ENCODE measurements at regions not wholly inside any gene's neighbourhood (a gene's known extent, or its start where the extent isn't known, plus 50 kb on each side); places are given as distances from the start of the nearest gene placed in this dataset.

- no peak for DNase-seq
Observed at GRCh38 chr10:108454793-108455192, 1290.3 kb upstream of the SORCS1 start.

DNA sequence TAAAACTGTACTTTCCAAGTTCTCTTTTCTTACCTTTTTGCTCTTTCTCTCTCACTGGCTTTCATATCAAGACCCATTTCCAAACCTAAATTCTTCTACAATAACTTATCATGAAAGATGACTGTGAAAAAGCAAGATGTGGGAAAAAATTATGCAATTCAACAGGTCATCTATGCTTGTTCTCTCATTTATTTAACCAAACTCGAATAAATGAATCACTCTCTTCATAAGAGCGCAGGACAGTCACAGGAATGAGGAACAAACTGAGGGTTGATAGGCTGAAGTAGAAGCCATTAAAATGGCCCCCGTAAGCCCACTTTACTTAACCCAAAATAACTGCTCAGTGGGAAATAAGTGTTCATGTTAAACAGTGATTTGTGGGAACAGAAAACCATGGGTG is 1289.7 kb upstream of the SORCS1 start:
- DNase-seq, result no peak

- DNase-seq, result no peak
Observed at GRCh38 chr10:108453166-108453565, 1288.7 kb upstream of the SORCS1 start.

DNA sequence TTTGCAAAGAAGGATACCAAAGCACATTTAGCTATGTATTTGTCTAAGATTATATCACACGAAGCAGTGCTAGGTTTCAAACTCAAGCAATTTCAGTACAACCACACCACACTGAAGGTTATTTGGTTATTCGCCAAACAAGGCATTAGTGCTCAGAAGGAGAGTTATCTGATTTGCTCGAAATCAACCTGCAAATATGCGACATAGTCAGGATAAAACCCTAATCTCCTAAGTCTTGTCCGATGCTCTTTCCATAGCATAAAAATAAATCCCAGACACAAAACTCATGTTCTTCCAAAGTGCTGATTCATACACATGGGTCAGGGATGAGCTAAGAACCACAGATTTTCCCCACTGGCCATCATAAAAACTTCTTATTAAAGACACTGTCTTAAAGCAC is 1288.0 kb upstream of the SORCS1 start:
- no peak for DNase-seq

DNA sequence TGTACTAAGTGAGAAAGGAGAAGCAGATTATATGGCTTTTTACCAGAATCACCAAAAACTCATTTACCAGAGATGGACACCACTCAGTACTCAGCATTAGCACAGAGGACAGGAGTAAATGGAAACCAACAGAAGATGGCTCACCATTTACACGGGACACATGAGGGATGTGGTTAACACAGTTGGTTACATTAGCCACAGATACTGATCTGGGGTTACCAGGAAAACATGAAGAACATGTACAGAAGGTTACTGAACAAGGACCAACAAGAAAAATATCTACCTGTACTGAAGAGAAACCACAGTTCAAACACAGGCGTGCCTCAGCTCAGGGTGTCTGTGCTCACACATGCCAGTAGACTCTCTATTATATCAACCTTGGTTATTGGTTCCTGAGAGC is 1285.8 kb upstream of the SORCS1 start:
- DNase-seq, result no peak

DNA sequence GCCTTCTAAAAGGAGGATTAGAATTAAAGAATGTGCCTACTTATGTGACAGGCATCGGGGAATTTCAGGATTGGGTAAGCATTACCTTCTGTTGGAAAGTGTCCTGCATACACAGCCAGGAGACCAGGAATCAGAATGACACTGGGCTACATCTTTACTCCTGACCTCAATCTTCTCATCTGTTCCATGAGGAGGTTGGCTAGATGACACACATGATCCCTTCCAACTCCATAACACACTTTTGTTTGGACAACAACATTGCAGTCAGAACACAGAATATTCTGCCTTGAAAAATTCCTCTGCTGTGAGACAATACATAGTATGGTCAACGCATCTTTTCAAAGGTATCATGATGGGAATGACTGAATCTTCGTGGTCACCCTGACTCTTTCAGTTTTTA is 1281.2 kb upstream of the SORCS1 start:
- DNase-seq, result no peak

- no peak for DNase-seq
Observed at GRCh38 chr10:108443636-108444035, 1279.1 kb upstream of the SORCS1 start.

DNA sequence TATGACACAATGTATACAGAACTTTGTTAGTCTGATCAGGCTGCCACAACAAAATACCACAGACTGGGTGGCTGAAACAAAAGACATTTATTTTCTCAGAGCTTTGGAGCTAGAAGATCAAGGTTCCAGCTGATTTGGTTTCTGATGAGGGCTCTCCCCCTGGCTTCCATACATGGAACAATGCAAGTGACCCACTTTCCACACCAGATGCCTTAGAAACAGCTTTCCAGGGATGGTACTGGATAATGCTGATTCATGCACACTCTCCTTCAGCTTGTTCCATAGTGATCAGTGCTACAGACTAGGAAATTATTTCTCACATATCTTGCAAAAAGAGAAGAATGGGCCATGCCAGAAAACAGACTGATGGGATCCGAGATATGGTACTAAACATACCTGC is 1274.9 kb upstream of the SORCS1 start:
- no peak for DNase-seq

DNA sequence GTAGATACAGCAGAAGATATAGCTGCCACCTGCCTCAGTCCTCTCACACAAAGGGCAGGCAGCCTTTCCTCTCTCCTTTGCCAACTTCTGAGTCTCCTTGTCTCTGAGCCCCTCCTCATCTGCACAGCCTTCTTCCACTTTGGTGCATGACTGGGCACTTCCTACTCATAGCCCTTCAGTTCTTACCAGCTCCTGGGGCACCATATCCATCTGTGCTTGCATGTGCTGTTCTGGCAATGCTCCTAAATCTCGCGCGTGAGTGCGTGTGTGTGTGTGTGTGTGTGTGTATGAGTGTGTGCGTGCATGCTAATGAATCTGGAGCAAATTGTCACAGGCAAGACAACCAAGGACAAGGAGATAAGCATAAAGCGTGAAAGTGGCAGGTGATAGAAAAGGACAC is 1271.6 kb upstream of the SORCS1 start:
- no peak for DNase-seq

- no peak for DNase-seq
Observed at GRCh38 chr10:108434559-108435252, 1270.2 kb upstream of the SORCS1 start.

- no peak for DNase-seq
Observed at GRCh38 chr10:108427146-108427545, 1262.6 kb upstream of the SORCS1 start.

DNA sequence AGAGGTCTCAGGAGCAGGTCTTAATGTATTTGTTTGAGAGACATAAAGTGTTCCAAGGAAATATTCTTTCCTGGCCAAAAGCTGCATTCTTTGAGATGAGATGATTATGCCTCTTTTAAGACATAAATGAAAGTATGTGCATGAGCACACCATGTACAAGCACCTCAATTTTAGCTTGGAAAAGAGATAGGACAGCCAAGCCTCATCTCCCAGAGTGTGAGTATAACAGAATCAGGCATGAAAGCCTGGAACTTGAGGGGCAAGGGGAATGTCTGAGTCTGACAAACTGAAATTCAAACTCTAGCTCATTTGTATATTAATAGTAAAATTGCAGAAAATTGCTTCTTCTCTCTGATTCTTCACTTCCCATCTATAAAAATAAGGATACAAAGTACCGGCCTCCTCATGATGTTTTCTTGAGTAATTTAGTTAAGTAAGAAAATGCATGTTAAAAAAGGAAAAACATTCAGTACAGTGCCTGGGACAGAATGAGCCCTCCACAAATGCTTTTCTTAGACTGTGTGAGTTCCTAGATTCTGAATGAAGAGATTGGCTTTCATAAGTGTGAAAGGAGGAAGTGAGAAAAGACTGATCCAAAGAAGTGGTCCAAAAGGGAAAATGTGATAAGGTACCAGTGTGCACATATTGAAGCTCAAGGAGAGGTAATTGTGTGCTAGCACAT is 1260.9 kb upstream of the SORCS1 start:
- DNase-seq, result no peak

- DNase-seq, result no peak
Observed at GRCh38 chr10:108424656-108425055, 1260.2 kb upstream of the SORCS1 start.

DNA sequence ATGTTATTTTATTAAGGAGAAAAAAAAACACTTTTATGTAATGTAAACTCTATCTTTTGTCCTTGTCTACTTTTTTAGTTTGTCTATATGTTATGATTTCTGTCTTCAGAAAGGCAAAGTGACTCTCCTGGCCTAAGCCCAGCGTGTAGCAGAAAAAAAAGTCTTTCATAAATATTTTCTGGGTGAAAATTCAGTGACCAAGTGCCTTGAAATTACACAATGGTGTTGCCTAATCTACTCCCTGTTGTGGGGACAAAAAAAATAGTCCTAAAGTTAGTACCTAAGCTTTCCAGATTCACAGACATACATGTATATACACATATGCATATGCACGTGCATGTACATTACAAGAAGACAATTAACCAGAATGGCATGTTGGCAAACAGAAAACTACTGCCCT is 1257.8 kb upstream of the SORCS1 start:
- DNase-seq, result no peak

DNA sequence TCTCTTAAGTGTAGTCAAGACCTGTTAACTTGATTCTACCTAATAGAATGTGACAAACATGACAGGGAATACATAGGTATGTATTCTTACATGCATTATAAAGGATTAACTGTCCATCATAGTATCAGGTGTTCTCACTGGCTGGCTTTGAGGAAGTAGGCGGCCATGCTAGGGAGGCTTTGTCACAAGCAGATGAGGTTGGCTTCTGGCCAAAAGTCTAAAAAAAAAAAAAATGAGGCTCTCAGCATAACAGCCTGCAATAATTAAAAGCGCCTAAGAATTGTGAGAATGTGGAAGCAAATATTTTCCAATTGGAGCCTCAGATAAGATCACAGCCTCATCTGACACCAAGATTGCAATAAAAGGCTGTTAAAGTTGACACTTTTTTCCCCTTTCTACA is 1256.8 kb upstream of the SORCS1 start:
- DNase-seq, result no peak

- no peak for DNase-seq
Observed at GRCh38 chr10:108413954-108414353, 1249.4 kb upstream of the SORCS1 start.

- no peak for DNase-seq
Observed at GRCh38 chr10:108412323-108412722, 1247.8 kb upstream of the SORCS1 start.

DNA sequence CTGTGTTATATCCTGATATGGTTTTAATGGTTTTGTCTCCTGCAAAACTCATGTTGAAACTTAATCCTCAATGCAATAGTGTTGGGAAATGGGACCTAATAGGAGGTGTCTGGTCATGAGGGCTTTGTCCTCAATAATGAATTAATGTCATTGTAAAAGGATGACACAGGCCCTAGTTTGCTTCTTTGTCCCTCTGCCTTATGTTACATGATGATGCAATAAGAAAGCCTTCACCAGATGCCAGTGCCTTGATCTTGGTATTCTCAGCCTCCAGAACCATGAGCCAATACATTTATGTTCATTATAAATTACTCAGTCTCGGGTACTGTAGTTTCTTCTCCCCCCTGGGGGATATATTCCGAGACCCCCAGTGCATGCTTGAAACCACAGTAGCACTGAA is 1247.4 kb upstream of the SORCS1 start:
- DNase-seq, result no peak

DNA sequence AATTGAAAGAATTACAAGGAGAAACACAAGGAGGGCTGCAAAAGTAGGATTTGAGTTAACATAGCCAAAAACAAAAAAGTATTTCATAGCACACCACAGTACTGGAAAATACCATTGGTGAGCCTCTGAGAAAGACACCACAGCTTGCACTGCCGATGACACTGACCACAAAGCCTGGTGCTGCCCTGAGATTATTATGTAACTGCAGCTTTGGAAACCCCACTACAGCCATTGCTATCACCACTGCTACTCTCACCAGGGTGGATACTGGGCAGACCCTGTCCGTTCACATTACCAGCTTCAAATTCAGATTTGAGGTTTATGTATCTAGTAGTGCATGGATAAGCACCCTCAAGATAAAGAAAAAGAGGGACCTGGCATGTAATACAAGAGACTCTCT is 1246.7 kb upstream of the SORCS1 start:
- DNase-seq, result no peak

GRCh38 chr10:108410236-108410635 is 1245.7 kb upstream of the SORCS1 start:
- no peak for DNase-seq

DNA sequence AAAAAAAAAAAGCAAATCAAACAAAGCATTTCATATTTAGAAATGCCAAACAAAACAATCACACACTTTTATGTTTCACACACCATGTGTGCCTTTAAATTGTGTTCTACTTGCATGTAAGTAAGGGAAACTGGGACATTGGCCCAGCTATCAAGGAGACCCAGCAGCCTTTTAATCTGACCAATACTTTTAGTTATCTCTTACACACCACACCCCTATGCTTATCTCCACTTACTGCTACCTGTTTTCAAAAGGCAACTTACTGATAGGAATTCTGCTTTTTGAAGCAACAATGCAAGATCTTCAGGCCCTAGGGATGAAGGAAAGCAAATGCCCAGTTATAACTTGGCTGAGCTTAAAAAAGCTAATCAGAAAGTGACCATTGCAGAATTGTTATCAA is 1244.8 kb upstream of the SORCS1 start:
- DNase-seq, result no peak

DNA sequence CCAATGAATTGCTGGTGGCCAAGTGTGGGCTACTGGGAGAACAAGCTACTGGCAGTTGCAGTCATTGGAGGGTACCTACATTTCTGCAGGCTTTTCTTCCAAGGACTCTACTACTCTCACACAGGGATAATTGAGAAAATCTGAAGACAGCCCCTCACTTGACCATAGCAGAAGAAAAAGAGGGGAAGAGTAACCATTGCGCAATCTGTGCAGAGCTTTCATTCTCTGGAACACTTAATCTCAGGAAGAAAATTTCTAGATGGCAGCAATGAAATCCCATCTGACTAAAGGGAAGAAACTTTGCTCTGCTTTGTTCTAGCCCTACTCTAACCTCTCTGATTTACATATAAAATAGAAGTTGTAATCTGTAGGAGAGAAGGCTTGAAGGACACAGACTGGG is 1239.6 kb upstream of the SORCS1 start:
- DNase-seq, result no peak

- no peak for DNase-seq
Observed at GRCh38 chr10:108399465-108399864, 1235.0 kb upstream of the SORCS1 start.

- DNase-seq, result no peak
Observed at GRCh38 chr10:108393089-108393488, 1228.6 kb upstream of the SORCS1 start.

DNA sequence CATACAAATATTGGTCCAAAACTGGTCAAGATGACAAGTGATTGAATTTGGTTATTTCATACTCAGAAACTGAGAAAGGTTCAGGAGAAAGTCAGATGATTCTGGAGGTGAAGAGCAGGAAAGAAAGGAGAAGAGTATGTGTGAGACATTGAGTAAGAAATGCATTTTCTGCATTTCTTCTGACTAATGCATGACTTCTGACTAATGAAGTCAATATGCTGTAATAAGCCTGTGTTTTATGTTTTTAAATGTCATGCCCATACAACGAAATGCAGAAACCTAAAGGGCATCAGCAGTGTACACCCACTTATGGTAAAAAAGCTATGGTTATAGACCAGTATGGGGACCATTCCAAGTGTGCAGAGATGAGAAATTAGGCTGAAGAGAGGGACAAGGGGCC is 1227.8 kb upstream of the SORCS1 start:
- no peak for DNase-seq

All from CD4-positive, alpha-beta T cell treated with Interleukin-21 for 1 hour (primary cell).